HFFc6 (cell line): ENCODE measurements at regions not wholly inside any gene's neighbourhood (a gene's known extent, or its start where the extent isn't known, plus 50 kb on each side); places are given as distances from the start of the nearest gene placed in this dataset.
A peak's percentile ranks its signal among the peaks of the same experiment; 100 is the strongest.
"Not testable (repeated sequence)": the region's sequence is repeated elsewhere in the genome, so short reads cannot be mapped to it uniquely, and the experiment has no call there.

Experiments used
- DNase-seq: peaks from one replicate; pipeline ENCODE4 v3.0.0-alpha.2; 2018
- H3K27ac Mint-ChIP-seq: 2 replicates; pipeline ENCODE4 v1.8.0; 2020; ENCODE audit warnings: mild to moderate bottlenecking, mixed read lengths
- H3K27me3 Mint-ChIP-seq: 2 replicates; pipeline ENCODE4 v1.8.0; 2021; ENCODE audit warnings: mild to moderate bottlenecking, moderate library complexity, mixed read lengths; ENCODE audit not compliant: insufficient read depth
- H3K36me3 Mint-ChIP-seq: 2 replicates; pipeline ENCODE4 v1.8.0; 2021; ENCODE audit warnings: low read depth, mixed read lengths
- H3K4me1 Mint-ChIP-seq: 2 replicates; pipeline ENCODE4 v1.8.0; 2020; ENCODE audit warnings: low read depth, mixed read lengths
- H3K4me3 Mint-ChIP-seq: 2 replicates; pipeline ENCODE4 v1.8.0; 2020; ENCODE audit warnings: mild to moderate bottlenecking, moderate library complexity, mixed read lengths
- H3K9me3 Mint-ChIP-seq: 2 replicates; pipeline ENCODE4 v1.8.0; 2020; ENCODE audit warnings: mild to moderate bottlenecking, mixed read lengths
- TF ChIP-seq, protein P1 (sequence below): fragments of 200-600 bp; sonication (generic); IDR thresholded peaks from 2 replicates; pipeline ENCODE4 v1.5.0; 2021; ENCODE audit warnings: antibody characterized with exemption, mild to moderate bottlenecking

DNA sequence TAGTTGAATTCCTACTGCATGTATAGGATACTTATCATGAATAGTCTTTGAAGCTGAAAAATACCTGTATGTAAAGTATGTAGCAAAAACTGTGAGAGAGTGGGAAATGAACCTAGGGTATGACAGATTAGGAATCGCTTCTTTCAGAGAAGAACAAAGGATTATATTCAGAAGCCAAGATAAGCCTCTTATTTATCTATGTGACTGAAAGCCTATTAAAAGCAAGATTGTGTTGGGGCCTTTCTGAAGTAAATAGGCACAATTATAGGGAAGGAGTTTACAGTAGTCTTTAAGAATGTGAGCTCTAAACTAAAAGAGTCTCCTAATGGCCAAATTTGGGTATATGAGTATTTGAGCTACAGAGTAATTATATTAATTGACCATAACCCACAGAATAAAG, 102.1 kb downstream of the MTERF1 start:
- Mint-ChIP-seq H3K27ac (no peak overlapping the region), H3K4me1 (no peaks in the 10 kb centered on the region), H3K4me3 (no peak overlapping the region), H3K36me3 (no peaks in the 10 kb centered on the region), H3K9me3 (no peaks in the 10 kb centered on the region), H3K27me3 (peaks cover 8% of the 10 kb centered on the region; the same call in 1 of the 2 replicates)
- DNase-seq, result no peak
- TF ChIP-seq, protein P1, sequence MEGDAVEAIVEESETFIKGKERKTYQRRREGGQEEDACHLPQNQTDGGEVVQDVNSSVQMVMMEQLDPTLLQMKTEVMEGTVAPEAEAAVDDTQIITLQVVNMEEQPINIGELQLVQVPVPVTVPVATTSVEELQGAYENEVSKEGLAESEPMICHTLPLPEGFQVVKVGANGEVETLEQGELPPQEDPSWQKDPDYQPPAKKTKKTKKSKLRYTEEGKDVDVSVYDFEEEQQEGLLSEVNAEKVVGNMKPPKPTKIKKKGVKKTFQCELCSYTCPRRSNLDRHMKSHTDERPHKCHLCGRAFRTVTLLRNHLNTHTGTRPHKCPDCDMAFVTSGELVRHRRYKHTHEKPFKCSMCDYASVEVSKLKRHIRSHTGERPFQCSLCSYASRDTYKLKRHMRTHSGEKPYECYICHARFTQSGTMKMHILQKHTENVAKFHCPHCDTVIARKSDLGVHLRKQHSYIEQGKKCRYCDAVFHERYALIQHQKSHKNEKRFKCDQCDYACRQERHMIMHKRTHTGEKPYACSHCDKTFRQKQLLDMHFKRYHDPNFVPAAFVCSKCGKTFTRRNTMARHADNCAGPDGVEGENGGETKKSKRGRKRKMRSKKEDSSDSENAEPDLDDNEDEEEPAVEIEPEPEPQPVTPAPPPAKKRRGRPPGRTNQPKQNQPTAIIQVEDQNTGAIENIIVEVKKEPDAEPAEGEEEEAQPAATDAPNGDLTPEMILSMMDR, result no peak

DNA sequence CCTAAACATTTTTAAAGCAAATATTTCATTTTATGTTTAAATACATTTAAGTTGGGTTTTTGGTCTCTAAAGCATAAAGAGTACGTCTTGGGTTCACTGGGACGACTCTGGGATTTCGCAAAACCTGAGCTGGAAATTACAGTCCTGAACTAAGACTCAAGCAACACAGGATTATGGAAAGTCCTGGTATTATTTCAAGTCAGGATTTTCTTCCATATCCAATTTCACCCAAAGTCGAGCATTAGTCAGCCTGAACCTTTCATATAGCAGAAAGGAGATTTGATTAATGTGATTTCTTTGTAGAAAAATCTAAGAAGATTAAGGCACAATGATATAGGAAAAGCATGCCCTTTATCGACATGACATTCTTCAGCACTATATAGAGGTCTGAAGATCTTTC, 100.0 kb downstream of the MTERF1 start:
- H3K27ac Mint-ChIP-seq, result no peak overlapping the region
- H3K9me3 Mint-ChIP-seq, result no peaks in the 10 kb centered on the region
- TF ChIP-seq, protein P1, result no peak
- no peaks in the 10 kb centered on the region for H3K36me3 Mint-ChIP-seq
- no peak for DNase-seq
- no peak overlapping the region for H3K4me3 Mint-ChIP-seq
- peaks cover 8% of the 10 kb centered on the region; the same call in 1 of the 2 replicates for H3K27me3 Mint-ChIP-seq
- H3K4me1 Mint-ChIP-seq, result 0 out of 2 replicates have a peak, but pooled peaks cover 6% of the 10 kb centered on the region

DNA sequence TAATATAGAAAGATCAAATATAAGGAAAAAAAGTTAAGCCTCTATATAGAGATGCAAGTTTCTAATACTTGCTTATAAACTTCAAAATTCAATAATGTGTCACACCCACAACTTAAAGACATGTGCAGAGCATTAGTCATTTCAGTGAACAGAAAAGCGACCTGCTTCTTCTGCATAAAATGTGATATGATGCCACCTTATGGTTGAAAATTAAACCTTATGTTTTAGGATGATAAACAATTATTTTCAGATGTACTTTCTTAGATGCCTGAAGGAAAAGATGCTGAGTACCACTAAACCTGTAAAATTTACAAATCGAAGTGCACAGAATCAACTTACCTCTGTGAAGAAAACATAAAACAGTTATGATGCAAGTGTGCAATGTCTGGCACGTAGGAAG, 96.0 kb downstream of the MTERF1 start:
- TF ChIP-seq, protein P1, result peak; percentile 74
- Mint-ChIP-seq H3K4me3 (no peak overlapping the region), H3K9me3 (no peaks in the 10 kb centered on the region), H3K4me1 (0 out of 2 replicates have a peak, but pooled peaks cover 6% of the 10 kb centered on the region), H3K27me3 (peaks cover 11% of the 10 kb centered on the region; the same call in 1 of the 2 replicates), H3K36me3 (no peaks in the 10 kb centered on the region), H3K27ac (no peak overlapping the region)
- DNase-seq, result peak; percentile 67

DNA sequence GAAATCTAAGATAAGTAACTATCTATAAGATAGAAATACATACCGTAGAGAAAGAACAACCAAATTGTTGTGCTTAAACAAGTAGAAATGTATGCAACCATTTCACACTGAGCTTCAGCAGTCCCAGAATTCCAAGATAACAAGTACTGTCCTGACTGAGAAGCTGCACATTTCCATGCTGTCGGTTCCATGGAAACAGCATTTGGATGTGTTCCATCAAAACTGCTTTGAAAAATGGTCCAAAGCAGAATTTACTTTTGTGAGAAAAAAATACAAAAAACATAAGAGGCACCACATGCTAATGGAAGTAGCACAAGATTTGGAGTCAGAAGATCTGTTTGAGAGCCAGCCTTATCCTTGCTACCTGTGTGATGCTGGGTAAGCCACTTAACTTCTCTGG, 92.6 kb downstream of the MTERF1 start:
- no peaks in the 10 kb centered on the region for H3K36me3 Mint-ChIP-seq
- no peak for DNase-seq
- H3K4me1 Mint-ChIP-seq, result 0 out of 2 replicates have a peak, but pooled peaks cover 6% of the 10 kb centered on the region
- no peak overlapping the region for H3K27ac Mint-ChIP-seq
- H3K27me3 Mint-ChIP-seq, result peaks cover 9% of the 10 kb centered on the region; the same call in 1 of the 2 replicates
- TF ChIP-seq, protein P1, result no peak
- H3K9me3 Mint-ChIP-seq, result no peaks in the 10 kb centered on the region
- no peak overlapping the region for H3K4me3 Mint-ChIP-seq

DNA sequence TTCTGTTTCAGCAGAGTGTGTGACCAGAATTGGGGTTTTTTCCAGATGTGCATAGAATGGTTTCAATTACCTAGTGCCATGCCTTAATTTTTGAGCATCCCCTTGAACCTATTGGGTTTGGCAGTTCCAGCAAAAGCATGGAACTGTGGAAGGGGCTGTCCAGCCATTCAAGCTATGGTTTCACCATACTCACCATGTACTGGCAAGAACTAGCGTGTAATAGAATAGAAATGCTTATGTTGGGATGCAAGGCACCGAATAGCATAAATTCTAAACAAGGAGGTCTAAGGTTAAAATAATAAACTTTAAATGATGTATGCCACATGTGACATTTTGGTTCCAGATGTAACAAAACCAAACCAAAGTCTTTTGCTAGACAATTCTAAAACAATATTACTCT, 91.4 kb downstream of the MTERF1 start:
- TF ChIP-seq, protein P1, result no peak
- Mint-ChIP-seq H3K4me3 (no peak overlapping the region), H3K9me3 (no peaks in the 10 kb centered on the region), H3K36me3 (no peaks in the 10 kb centered on the region), H3K27ac (no peak overlapping the region), H3K4me1 (0 out of 2 replicates have a peak, but pooled peaks cover 6% of the 10 kb centered on the region), H3K27me3 (peaks cover 9% of the 10 kb centered on the region; the same call in 1 of the 2 replicates)
- DNase-seq, result no peak

DNA sequence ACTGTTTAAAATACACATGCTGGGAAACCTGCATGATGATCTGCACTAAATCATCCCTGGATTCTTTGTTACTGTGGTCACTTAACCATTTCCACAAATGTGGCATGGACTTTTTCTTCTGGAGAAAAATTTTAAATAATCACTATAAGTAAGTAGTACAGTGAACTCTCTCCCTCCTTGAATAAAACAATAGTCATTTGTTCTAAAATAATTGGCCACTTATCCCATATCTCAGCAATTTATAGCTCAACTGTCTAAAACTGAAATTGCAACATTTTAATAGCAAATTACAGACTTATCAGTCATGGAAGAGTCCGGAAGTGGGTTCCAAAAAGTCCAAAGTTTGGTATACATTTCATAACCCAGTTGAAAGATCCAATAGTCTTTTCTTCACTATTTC, 90.9 kb downstream of the MTERF1 start:
- Mint-ChIP-seq H3K4me3 (no peak overlapping the region), H3K27ac (no peak overlapping the region), H3K9me3 (no peaks in the 10 kb centered on the region), H3K27me3 (peaks cover 9% of the 10 kb centered on the region; the same call in 1 of the 2 replicates), H3K36me3 (no peaks in the 10 kb centered on the region), H3K4me1 (0 out of 2 replicates have a peak, but pooled peaks cover 3% of the 10 kb centered on the region)
- DNase-seq, result no peak
- TF ChIP-seq, protein P1, result no peak

DNA sequence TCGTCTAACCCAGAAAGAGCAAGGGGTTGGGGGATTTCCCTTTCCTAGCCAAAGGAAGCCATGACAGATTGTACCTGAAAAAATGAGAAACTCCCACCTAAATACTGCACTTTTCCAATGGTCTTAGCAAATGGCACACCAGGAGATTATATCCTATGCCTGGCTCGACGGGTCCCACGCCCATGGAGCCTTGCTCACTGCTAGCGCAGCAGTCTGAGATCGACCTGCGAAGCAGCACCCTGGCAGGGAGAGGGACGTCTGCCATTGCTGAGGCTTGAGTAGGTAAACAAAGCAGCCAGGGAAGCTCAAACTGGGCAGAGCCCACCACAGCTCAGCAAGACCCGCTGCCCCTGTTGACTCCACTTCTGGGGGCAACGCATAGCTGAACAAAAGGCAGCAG, 89.9 kb downstream of the MTERF1 start:
- H3K27me3 Mint-ChIP-seq, H3K27ac Mint-ChIP-seq, DNase-seq, H3K4me3 Mint-ChIP-seq, H3K4me1 Mint-ChIP-seq, H3K9me3 Mint-ChIP-seq, H3K36me3 Mint-ChIP-seq: not testable (repeated sequence)
